Vagina (tissue), 2 donors: ENCODE measurements at regions not wholly inside any gene's neighbourhood (a gene's known extent, or its start where the extent isn't known, plus 50 kb on each side); places are given as distances from the start of the nearest gene placed in this dataset.
"Not testable (repeated sequence)": the region's sequence is repeated elsewhere in the genome, so short reads cannot be mapped to it uniquely, and the experiment has no call there.

Experiments
- DNase-seq, 2 donors: peaks; one replicate each; pipeline ENCODE4 v3.0.0-alpha.2; 2017; ENCODE audit errors: extremely low spot score in 2 of 2
- H3K27ac ChIP-seq: fragments of 200-600 bp; sonication (generic); one replicate; pipeline ENCODE4 v1.5.1; 2019
- H3K27me3 ChIP-seq: fragments of 200-600 bp; sonication (generic); one replicate; pipeline ENCODE4 v1.5.1; 2019
- H3K36me3 ChIP-seq, 2 donors: fragments of 200-600 bp; sonication (generic); one replicate each; pipeline ENCODE4 v1.5.1; 2017 to 2019
- H3K4me1 ChIP-seq: fragments of 200-600 bp; sonication (generic); one replicate; pipeline ENCODE4 v1.5.1; 2019
- H3K4me3 ChIP-seq, 2 donors: fragments of 200-600 bp; sonication (generic); 1 replicate in 1 of 2; 2 replicates in 1 of 2; pipeline ENCODE4 v1.5.1; 2016 to 2019
- H3K9me3 ChIP-seq: fragments of 200-600 bp; sonication (generic); one replicate; pipeline ENCODE4 v1.5.1; 2019
- POLR2A ChIP-seq, 2 donors: fragments of 450-650 bp; IDR thresholded peaks; one replicate each; pipeline ENCODE4 v1.6.1; 2017; ENCODE audit warnings: antibody characterized with exemption in 2 of 2, mild to moderate bottlenecking in 2 of 2, moderate library complexity in 2 of 2
- POLR2AphosphoS5 ChIP-seq, 2 donors: sonication (generic); formaldehyde crosslinking; IDR thresholded peaks; one replicate each; pipeline ENCODE4 v1.9.0; 2017; ENCODE audit warnings: antibody characterized with exemption in 2 of 2, mild to moderate bottlenecking in 2 of 2, low read depth in 1 of 2; ENCODE audit not compliant: insufficient read depth in 1 of 2
- intact Hi-C: fragments of 100-400 bp; cut with DNase I; formaldehyde crosslinking; loops from one replicate; pipeline ENCODE4 v1.15.1; 2023
- TF ChIP-seq, protein P1 (sequence below), 3 experiments: fragments of 450-650 bp in 2 of 3; fragments of 200-600 bp in 1 of 3; sonication (generic) in 1 of 3; IDR thresholded peaks; one replicate each; pipeline ENCODE4 v1.5.1; 2017 to 2019; ENCODE audit warnings: antibody characterized with exemption in 3 of 3, mild to moderate bottlenecking in 2 of 3, moderate library complexity in 2 of 3

DNA sequence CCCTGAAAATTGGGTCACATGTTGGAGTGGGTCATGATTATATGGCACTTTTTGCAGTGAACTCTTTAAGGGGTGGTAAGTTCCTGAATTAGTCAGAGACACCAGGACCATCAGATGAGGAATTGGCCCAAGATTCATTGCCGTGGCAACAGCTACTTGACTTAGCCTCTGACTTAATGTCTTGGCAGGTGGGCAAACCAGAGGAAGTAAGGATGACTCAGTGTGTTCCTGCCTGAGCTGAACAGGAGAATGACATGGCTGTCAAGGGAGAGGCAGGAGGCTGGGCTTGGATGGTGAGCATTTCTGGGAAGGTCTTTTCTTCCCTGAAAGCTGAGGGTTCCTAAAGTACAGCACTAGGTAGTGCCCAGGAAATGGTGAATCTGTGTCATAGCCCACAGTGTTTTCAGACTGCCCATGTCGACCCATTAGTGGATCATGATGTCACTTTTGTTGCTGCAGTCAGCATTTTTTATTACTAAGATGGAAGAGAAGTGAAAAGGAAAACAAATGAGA, 170.1 kb upstream of the PWP1 start:
- H3K36me3 ChIP-seq, result no peaks in the 10 kb centered on the region
- H3K27me3 ChIP-seq, result no peaks in the 10 kb centered on the region
- H3K27ac ChIP-seq, result no peak overlapping the region
- no peaks in the 10 kb centered on the region for H3K9me3 ChIP-seq
- H3K4me1 ChIP-seq, result no peaks in the 10 kb centered on the region
- intact Hi-C loops, result no loop called here
- no peak for TF ChIP-seq POLR2A (IDR thresholded peaks at IDR 0.05)
- TF ChIP-seq, protein P1, sequence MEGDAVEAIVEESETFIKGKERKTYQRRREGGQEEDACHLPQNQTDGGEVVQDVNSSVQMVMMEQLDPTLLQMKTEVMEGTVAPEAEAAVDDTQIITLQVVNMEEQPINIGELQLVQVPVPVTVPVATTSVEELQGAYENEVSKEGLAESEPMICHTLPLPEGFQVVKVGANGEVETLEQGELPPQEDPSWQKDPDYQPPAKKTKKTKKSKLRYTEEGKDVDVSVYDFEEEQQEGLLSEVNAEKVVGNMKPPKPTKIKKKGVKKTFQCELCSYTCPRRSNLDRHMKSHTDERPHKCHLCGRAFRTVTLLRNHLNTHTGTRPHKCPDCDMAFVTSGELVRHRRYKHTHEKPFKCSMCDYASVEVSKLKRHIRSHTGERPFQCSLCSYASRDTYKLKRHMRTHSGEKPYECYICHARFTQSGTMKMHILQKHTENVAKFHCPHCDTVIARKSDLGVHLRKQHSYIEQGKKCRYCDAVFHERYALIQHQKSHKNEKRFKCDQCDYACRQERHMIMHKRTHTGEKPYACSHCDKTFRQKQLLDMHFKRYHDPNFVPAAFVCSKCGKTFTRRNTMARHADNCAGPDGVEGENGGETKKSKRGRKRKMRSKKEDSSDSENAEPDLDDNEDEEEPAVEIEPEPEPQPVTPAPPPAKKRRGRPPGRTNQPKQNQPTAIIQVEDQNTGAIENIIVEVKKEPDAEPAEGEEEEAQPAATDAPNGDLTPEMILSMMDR (IDR thresholded peaks at IDR 0.05), result no peak
- no peak for TF ChIP-seq POLR2AphosphoS5 (IDR thresholded peaks at IDR 0.05; ENCODE audit: insufficient read depth in 1 of 2, low read depth in 1 of 2)
- no peak for DNase-seq
- H3K4me3 ChIP-seq, result no peak overlapping the region

DNA sequence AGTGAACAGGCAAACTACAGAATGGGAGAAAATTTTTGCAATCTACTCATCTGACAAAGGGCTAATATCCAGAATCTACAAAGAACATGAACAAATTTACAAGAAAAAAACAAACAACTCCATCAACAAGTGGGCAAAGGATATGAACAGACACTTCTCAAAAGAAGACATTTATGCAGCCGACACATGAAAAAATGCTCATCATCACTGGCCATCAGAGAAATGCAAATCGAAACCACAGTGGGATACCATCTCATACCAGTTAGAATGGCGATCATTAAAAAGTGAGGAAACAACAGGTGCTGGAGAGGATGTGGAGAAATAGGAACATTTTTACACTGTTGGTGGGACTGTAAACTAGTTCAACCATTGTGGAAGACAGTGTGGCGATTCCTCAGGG, 167.8 kb upstream of the PWP1 start:
- H3K36me3 ChIP-seq, H3K9me3 ChIP-seq, H3K4me1 ChIP-seq, H3K27ac ChIP-seq, H3K4me3 ChIP-seq, H3K27me3 ChIP-seq, DNase-seq, intact Hi-C loops: not testable (repeated sequence)

DNA sequence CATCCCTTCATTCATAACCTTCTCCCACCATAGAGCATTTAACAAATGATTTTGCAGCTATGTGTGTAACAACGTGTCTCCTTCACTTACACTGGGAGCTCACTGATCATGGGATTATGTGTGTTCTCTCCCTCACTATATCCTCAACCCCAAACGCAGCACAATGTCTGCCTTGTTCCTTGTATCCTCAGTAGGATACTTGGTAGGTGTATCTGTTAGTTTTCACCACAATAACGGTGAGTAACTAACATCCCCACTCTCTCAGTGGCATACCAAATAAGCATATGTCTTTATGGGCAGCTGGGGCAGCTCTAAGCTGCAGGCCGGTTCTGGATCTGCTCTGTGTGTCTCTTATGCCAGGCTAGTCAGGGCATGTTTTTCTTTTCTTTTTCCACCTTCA, 166.7 kb upstream of the PWP1 start:
- H3K27me3 ChIP-seq, result no peaks in the 10 kb centered on the region
- DNase-seq, result no peak
- TF ChIP-seq, protein P1 (IDR thresholded peaks at IDR 0.05), result no peak
- TF ChIP-seq POLR2AphosphoS5 (IDR thresholded peaks at IDR 0.05; ENCODE audit: insufficient read depth in 1 of 2, low read depth in 1 of 2) (no peak), POLR2A (IDR thresholded peaks at IDR 0.05) (no peak)
- intact Hi-C loops, result no loop called here
- H3K4me3 ChIP-seq, result no peak overlapping the region
- no peaks in the 10 kb centered on the region for H3K36me3 ChIP-seq
- no peaks in the 10 kb centered on the region for H3K4me1 ChIP-seq
- no peaks in the 10 kb centered on the region for H3K9me3 ChIP-seq
- no peak overlapping the region for H3K27ac ChIP-seq

DNA sequence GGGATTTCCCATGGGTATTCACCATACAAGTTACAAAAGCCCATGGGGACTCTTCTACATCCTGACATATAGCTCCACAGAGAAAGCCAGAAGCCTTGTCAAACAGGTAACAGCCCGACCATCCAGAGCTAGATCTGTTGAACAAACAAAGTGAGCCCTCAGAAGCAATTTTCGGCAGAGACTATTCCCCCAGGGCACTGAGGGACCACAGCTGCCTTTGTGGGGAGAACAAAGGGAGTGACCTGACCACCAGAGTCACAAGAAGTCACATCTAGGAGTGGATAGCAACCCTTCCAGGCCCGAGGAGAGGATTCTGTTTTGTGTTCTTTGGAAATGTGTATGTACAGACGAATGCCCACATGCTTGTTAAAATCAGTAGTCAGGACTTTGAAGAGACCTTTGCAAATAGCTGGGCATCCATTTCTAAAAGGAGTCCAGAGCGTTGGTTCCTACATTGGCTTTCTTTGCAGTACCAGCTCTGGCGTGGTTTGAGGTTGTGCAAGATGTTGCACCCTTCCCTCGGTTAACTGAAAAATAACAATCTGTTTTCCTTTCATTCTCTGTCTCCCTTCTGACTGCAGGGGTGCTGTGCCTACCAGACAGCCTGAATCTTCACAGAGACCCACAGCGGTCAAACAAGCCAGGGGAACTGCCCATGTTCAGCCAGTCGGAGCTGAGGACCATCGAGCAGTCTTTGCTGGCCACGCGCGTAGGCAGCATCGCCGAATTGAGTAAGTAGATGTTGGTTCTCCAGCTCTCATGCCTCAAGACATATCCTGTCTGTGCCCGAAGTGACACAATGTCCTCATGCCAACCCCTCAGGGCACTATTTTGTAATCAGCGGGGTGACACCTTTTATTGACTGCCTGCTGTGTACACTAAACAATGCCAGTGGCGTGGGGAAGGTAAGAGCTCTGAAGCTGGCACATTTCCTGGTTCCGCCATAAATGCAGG, 165.4 kb upstream of the PWP1 start:
- H3K36me3 ChIP-seq, result no peaks in the 10 kb centered on the region
- intact Hi-C loops, result no loop called here
- H3K27ac ChIP-seq, result no peak overlapping the region
- no peaks in the 10 kb centered on the region for H3K9me3 ChIP-seq
- H3K4me1 ChIP-seq, result no peaks in the 10 kb centered on the region
- no peaks in the 10 kb centered on the region for H3K27me3 ChIP-seq
- DNase-seq, result no peak
- no peak for TF ChIP-seq POLR2AphosphoS5 (IDR thresholded peaks at IDR 0.05; ENCODE audit: insufficient read depth in 1 of 2, low read depth in 1 of 2)
- TF ChIP-seq, protein P1 (IDR thresholded peaks at IDR 0.05), result no peak
- no peak for TF ChIP-seq POLR2A (IDR thresholded peaks at IDR 0.05)
- no peak overlapping the region for H3K4me3 ChIP-seq

DNA sequence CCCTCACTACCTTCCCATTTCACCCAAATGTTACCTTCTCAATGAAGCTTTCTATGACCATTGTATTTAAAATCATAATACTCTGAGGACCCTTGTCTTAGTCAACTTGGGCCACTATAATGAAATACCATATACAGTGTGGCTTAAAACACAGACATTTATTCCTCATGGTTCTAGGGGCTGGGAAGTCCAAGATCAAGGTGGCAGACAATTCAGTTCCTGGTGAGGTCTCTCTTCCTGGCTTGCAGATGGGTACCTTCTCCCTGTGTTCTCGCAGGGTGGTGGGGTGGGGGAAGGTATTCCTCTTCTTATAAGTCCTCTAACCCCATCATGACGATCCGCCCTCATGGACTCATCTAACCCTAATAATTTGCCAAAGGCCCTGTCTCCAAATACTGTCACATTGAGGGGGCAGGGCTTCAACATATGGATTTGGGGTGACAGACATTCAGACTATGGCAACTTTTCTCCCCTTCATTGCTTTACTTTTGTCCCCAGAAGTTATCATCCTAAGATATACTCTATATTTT, 163.7 kb upstream of the PWP1 start:
- Histone ChIP-seq H3K27me3 (no peaks in the 10 kb centered on the region), H3K4me3 (no peak overlapping the region), H3K36me3 (no peaks in the 10 kb centered on the region), H3K27ac (no peak overlapping the region), H3K4me1 (no peaks in the 10 kb centered on the region), H3K9me3 (no peaks in the 10 kb centered on the region)
- intact Hi-C loops, result no loop called here
- TF ChIP-seq POLR2AphosphoS5 (IDR thresholded peaks at IDR 0.05; ENCODE audit: insufficient read depth in 1 of 2, low read depth in 1 of 2), result no peak
- TF ChIP-seq POLR2A (IDR thresholded peaks at IDR 0.05), result no peak
- TF ChIP-seq, protein P1 (IDR thresholded peaks at IDR 0.05), result no peak
- DNase-seq, result no peak
